Activated CD4-positive, alpha-beta memory T cell treated with anti-CD3 and anti-CD28 coated beads for 36 hours (primary cell): ENCODE measurements at regions not wholly inside any gene's neighbourhood (a gene's known extent, or its start where the extent isn't known, plus 50 kb on each side); places are given as distances from the start of the nearest gene placed in this dataset.
"Not testable (repeated sequence)": the region's sequence is repeated elsewhere in the genome, so short reads cannot be mapped to it uniquely, and the experiment has no call there.

ENCODE experiments used
- CTCF ChIA-PET: fragments of 350-600 bp; sonication (Branson Sonifier 250); formaldehyde crosslinking; loops from one replicate; lab custom pipeline; 2021; ENCODE audit warnings: antibody characterized with exemption, inconsistent platforms; lab: Charles Lee
- POLR2A ChIA-PET: fragments of 350-600 bp; sonication (Branson Sonifier 250); formaldehyde crosslinking; loops from one replicate; lab custom pipeline; 2021; ENCODE audit warnings: antibody characterized with exemption; lab: Charles Lee
- DNase-seq: peaks from one replicate; pipeline ENCODE4 v3.0.0-alpha.2; 2020
- H3K27ac Mint-ChIP-seq: one replicate; pipeline ENCODE4 v1.8.0; 2021; ENCODE audit warnings: mixed read lengths
- H3K27me3 Mint-ChIP-seq: one replicate; pipeline ENCODE4 v1.8.0; 2021; ENCODE audit warnings: mixed read lengths
- H3K36me3 Mint-ChIP-seq: one replicate; pipeline ENCODE4 v1.8.0; 2021; ENCODE audit warnings: mixed read lengths
- H3K4me1 Mint-ChIP-seq: one replicate; pipeline ENCODE4 v1.8.0; 2021; ENCODE audit warnings: low read depth, mixed read lengths
- H3K4me3 Mint-ChIP-seq: one replicate; pipeline ENCODE4 v1.8.0; 2021; ENCODE audit warnings: mild to moderate bottlenecking, mixed read lengths
- H3K9me3 Mint-ChIP-seq: one replicate; pipeline ENCODE4 v1.8.0; 2021; ENCODE audit warnings: mixed read lengths
- intact Hi-C: fragments of 100-400 bp; cut with micrococcal nuclease; formaldehyde crosslinking; loops from one replicate; pipeline ENCODE4 v1.15.1; 2023

GRCh38 chr1:232579958-232580941 is 49.7 kb downstream of the SIPA1L2 start:
- Mint-ChIP-seq H3K4me3 (no peak overlapping the region), H3K27ac (peak overlapping the region; percentile 69), H3K4me1 (peaks cover 49% of the 10 kb centered on the region), H3K27me3 (no peaks in the 10 kb centered on the region), H3K36me3 (no peaks in the 10 kb centered on the region), H3K9me3 (no peaks in the 10 kb centered on the region)
- POLR2A ChIA-PET: interaction anchor here (0.6 to 1.2 kb wide), 2 partner anchors 13 to 14 kb away, joined by 3 to 4 read pairs; no protein-coding TSS in a partner anchor
- DNase-seq: peak; percentile 64
- CTCF ChIA-PET: no interaction called here
- intact Hi-C loops: loop anchor here (1.0 to 2.0 kb wide), 3 partner anchors 20 to 123 kb away; no protein-coding TSS in a partner anchor

GRCh38 chr1:232579466-232579865 is 50.5 kb downstream of the SIPA1L2 start:
- ChIA-PET CTCF (interaction anchor here (0.8 kb wide), 1 partner anchor 58 kb away, joined by 3 read pairs; no protein-coding TSS in a partner anchor), POLR2A (interaction anchor here (0.6 kb wide), 1 partner anchor 15 kb away, joined by 3 read pairs; no protein-coding TSS in a partner anchor)
- no peaks in the 10 kb centered on the region for H3K9me3 Mint-ChIP-seq
- H3K4me3 Mint-ChIP-seq: peak overlapping the region; percentile 42
- intact Hi-C loops: no loop called here
- H3K27ac Mint-ChIP-seq: peak overlapping the region; percentile 69
- no peaks in the 10 kb centered on the region for H3K27me3 Mint-ChIP-seq
- DNase-seq: no peak
- peaks cover 53% of the 10 kb centered on the region for H3K4me1 Mint-ChIP-seq
- H3K36me3 Mint-ChIP-seq: no peaks in the 10 kb centered on the region

GRCh38 chr1:232578651-232579195 is 51.2 kb downstream of the SIPA1L2 start:
- CTCF ChIA-PET: interaction anchor here (0.8 to 1.1 kb wide), 2 partner anchors 49 to 59 kb away, joined by 3 to 4 read pairs; no protein-coding TSS in a partner anchor
- Mint-ChIP-seq H3K4me1 (peaks cover 53% of the 10 kb centered on the region), H3K4me3 (peak overlapping the region; percentile 42)

GRCh38 chr1:232577772-232578171 is 52.2 kb downstream of the SIPA1L2 start:
- Mint-ChIP-seq H3K9me3 (no peaks in the 10 kb centered on the region), H3K4me1 (peaks cover 53% of the 10 kb centered on the region), H3K36me3 (no peaks in the 10 kb centered on the region), H3K4me3 (no peak overlapping the region), H3K27ac (no peak overlapping the region), H3K27me3 (no peaks in the 10 kb centered on the region)
- POLR2A ChIA-PET: no interaction called here
- intact Hi-C loops: no loop called here
- CTCF ChIA-PET: no interaction called here
- DNase-seq: no peak

More at GRCh38 chr1:232578651-232579195, 51.2 kb downstream of the SIPA1L2 start:
- DNase-seq: no peak
- POLR2A ChIA-PET: no interaction called here
- H3K27ac Mint-ChIP-seq: peak overlapping the region; percentile 69
- intact Hi-C loops: no loop called here
- no peaks in the 10 kb centered on the region for H3K36me3 Mint-ChIP-seq
- H3K9me3 Mint-ChIP-seq: no peaks in the 10 kb centered on the region
- no peaks in the 10 kb centered on the region for H3K27me3 Mint-ChIP-seq

GRCh38 chr1:232576537-232576936 is 53.4 kb downstream of the SIPA1L2 start:
- ChIA-PET CTCF (no interaction called here), POLR2A (no interaction called here)
- H3K4me1 Mint-ChIP-seq: peaks cover 53% of the 10 kb centered on the region
- H3K9me3 Mint-ChIP-seq: no peaks in the 10 kb centered on the region
- DNase-seq: no peak
- intact Hi-C loops: no loop called here
- H3K4me3 Mint-ChIP-seq: no peak overlapping the region
- H3K27me3 Mint-ChIP-seq: no peaks in the 10 kb centered on the region
- H3K27ac Mint-ChIP-seq: no peak overlapping the region
- H3K36me3 Mint-ChIP-seq: no peaks in the 10 kb centered on the region

- CTCF ChIA-PET: no interaction called here
- POLR2A ChIA-PET: no interaction called here
- DNase-seq: no peak
- no peaks in the 10 kb centered on the region for H3K36me3 Mint-ChIP-seq
- H3K27ac Mint-ChIP-seq: no peak overlapping the region
- no peaks in the 10 kb centered on the region for H3K9me3 Mint-ChIP-seq
- H3K27me3 Mint-ChIP-seq: no peaks in the 10 kb centered on the region
- peaks cover 49% of the 10 kb centered on the region for H3K4me1 Mint-ChIP-seq
- intact Hi-C loops: no loop called here
- H3K4me3 Mint-ChIP-seq: no peak overlapping the region
Observed at GRCh38 chr1:232575763-232576040, 54.2 kb downstream of the SIPA1L2 start.

- ChIA-PET POLR2A (no interaction called here), CTCF (no interaction called here)
- H3K4me3 Mint-ChIP-seq: peak overlapping the region; percentile 4
- H3K27ac Mint-ChIP-seq: peak overlapping the region; percentile 43
- DNase-seq: no peak
- no peaks in the 10 kb centered on the region for H3K36me3 Mint-ChIP-seq
- peaks cover 43% of the 10 kb centered on the region for H3K4me1 Mint-ChIP-seq
- no peaks in the 10 kb centered on the region for H3K27me3 Mint-ChIP-seq
- intact Hi-C loops: no loop called here
- no peaks in the 10 kb centered on the region for H3K9me3 Mint-ChIP-seq
Observed at GRCh38 chr1:232574889-232575762, 54.8 kb downstream of the SIPA1L2 start.

GRCh38 chr1:232574077-232574476 is 55.9 kb downstream of the SIPA1L2 start:
- peaks cover 33% of the 10 kb centered on the region for H3K4me1 Mint-ChIP-seq
- no peak overlapping the region for H3K4me3 Mint-ChIP-seq
- intact Hi-C loops: no loop called here
- CTCF ChIA-PET: interaction anchor here (0.5 kb wide), 1 partner anchor 735 kb away, joined by 3 read pairs; no protein-coding TSS in a partner anchor
- H3K36me3 Mint-ChIP-seq: no peaks in the 10 kb centered on the region
- H3K27ac Mint-ChIP-seq: no peak overlapping the region
- no peaks in the 10 kb centered on the region for H3K9me3 Mint-ChIP-seq
- DNase-seq: no peak
- no peaks in the 10 kb centered on the region for H3K27me3 Mint-ChIP-seq
- POLR2A ChIA-PET: no interaction called here

GRCh38 chr1:232571523-232571922 is 58.4 kb downstream of the SIPA1L2 start:
- no peak for DNase-seq
- ChIA-PET POLR2A (no interaction called here), CTCF (no interaction called here)
- H3K9me3 Mint-ChIP-seq: no peaks in the 10 kb centered on the region
- no peaks in the 10 kb centered on the region for H3K27me3 Mint-ChIP-seq
- peaks cover 21% of the 10 kb centered on the region for H3K4me1 Mint-ChIP-seq
- no peak overlapping the region for H3K4me3 Mint-ChIP-seq
- H3K27ac Mint-ChIP-seq: no peak overlapping the region
- intact Hi-C loops: no loop called here
- H3K36me3 Mint-ChIP-seq: no peaks in the 10 kb centered on the region

GRCh38 chr1:232570007-232570406 is 59.9 kb downstream of the SIPA1L2 start:
- ChIA-PET CTCF (no interaction called here), POLR2A (interaction anchor here (0.6 kb wide), 1 partner anchor 194 kb away, joined by 3 read pairs; no protein-coding TSS in a partner anchor)
- peaks cover 10% of the 10 kb centered on the region for H3K4me1 Mint-ChIP-seq
- H3K27ac Mint-ChIP-seq: no peak overlapping the region
- no peaks in the 10 kb centered on the region for H3K27me3 Mint-ChIP-seq
- intact Hi-C loops: no loop called here
- H3K4me3 Mint-ChIP-seq: no peak overlapping the region
- H3K36me3 Mint-ChIP-seq: no peaks in the 10 kb centered on the region
- H3K9me3 Mint-ChIP-seq: no peaks in the 10 kb centered on the region
- no peak for DNase-seq

- intact Hi-C loops, H3K9me3 Mint-ChIP-seq, H3K27ac Mint-ChIP-seq, H3K27me3 Mint-ChIP-seq, H3K4me1 Mint-ChIP-seq, POLR2A ChIA-PET, DNase-seq, CTCF ChIA-PET, H3K36me3 Mint-ChIP-seq, H3K4me3 Mint-ChIP-seq: not testable (repeated sequence)
Observed at GRCh38 chr1:232569554-232569921, 60.4 kb downstream of the SIPA1L2 start.
